Activated gamma-delta T cell treated with Interleukin-2 at 50 U/mL for 16 hours (primary cell): ENCODE measurements at regions not wholly inside any gene's neighbourhood (a gene's known extent, or its start where the extent isn't known, plus 50 kb on each side); places are given as distances from the start of the nearest gene placed in this dataset.
"Not testable (repeated sequence)": the region's sequence is repeated elsewhere in the genome, so short reads cannot be mapped to it uniquely, and the experiment has no call there.

ENCODE experiments used
- DNase-seq: peaks from one replicate; pipeline ENCODE4 v3.0.0-alpha.2; 2020

GRCh38 chr13:48583859-48584311, 51.0 kb upstream of the RCBTB2 start:
- no peak for DNase-seq

- DNase-seq, result no peak
These were observed 52.6 kb upstream of the RCBTB2 start for GRCh38 chr13:48585456-48585840.

- no peak for DNase-seq
These were observed 53.8 kb upstream of the RCBTB2 start for GRCh38 chr13:48586591-48587103.

GRCh38 chr13:48588120-48588519, 55.2 kb upstream of the RCBTB2 start:
- DNase-seq, result no peak

- no peak for DNase-seq
These were observed 57.4 kb upstream of the RCBTB2 start for GRCh38 chr13:48590141-48590901.

GRCh38 chr13:48591124-48591872, 58.4 kb upstream of the RCBTB2 start:
- DNase-seq, result not testable (repeated sequence)

GRCh38 chr13:48591889-48592687, 59.2 kb upstream of the RCBTB2 start:
- DNase-seq, result no peak

- no peak for DNase-seq
These were observed 59.8 kb upstream of the RCBTB2 start for GRCh38 chr13:48592688-48593049.

GRCh38 chr13:48593536-48593935, 60.2 kb upstream of the CYSLTR2 start:
- no peak for DNase-seq

GRCh38 chr13:48594096-48594815, 59.5 kb upstream of the CYSLTR2 start:
- no peak for DNase-seq

- DNase-seq, result peak; percentile 42
These were observed 58.0 kb upstream of the CYSLTR2 start for GRCh38 chr13:48595431-48596429.

GRCh38 chr13:48600374-48601364, 53.1 kb upstream of the CYSLTR2 start:
- no peak for DNase-seq

- no peak for DNase-seq
These were observed 51.3 kb upstream of the CYSLTR2 start for GRCh38 chr13:48602296-48603016.

- no peak for DNase-seq
These were observed 50.4 kb upstream of the CYSLTR2 start for GRCh38 chr13:48603375-48603774.
